H9 (cell line): ENCODE measurements at regions not wholly inside any gene's neighbourhood (a gene's known extent, or its start where the extent isn't known, plus 50 kb on each side); places are given as distances from the start of the nearest gene placed in this dataset.

Experiments used
- DNase-seq: peaks from one replicate; pipeline ENCODE4 v3.0.0-alpha.2; 2017
- H2AFZ ChIP-seq: one replicate; pipeline ENCODE4 v1.6.1; 2013; ENCODE audit warnings: mild to moderate bottlenecking, low read length, control low read depth, moderate library complexity
- H2AK5ac ChIP-seq: 2 replicates; pipeline ENCODE4 v1.6.1; 2013; ENCODE audit warnings: low read length, control low read depth, mixed read lengths; ENCODE audit not compliant: insufficient read length
- H2BK120ac ChIP-seq: one replicate; pipeline ENCODE4 v1.6.1; 2013; ENCODE audit warnings: low read depth, mild to moderate bottlenecking, low read length, control low read depth, inconsistent platforms; ENCODE audit not compliant: poor library complexity, severe bottlenecking
- H2BK12ac ChIP-seq: 2 replicates; pipeline ENCODE4 v1.6.1; 2013; ENCODE audit warnings: low read length, control low read depth, mixed read lengths, low read depth; ENCODE audit not compliant: insufficient read length
- H2BK15ac ChIP-seq: 2 replicates; pipeline ENCODE4 v1.6.1; 2013; ENCODE audit warnings: low read depth, low read length, control low read depth
- H2BK20ac ChIP-seq: one replicate; pipeline ENCODE4 v1.6.1; 2013; ENCODE audit warnings: low read depth, mild to moderate bottlenecking, low read length, control low read depth, inconsistent platforms; ENCODE audit not compliant: poor library complexity, severe bottlenecking
- H2BK5ac ChIP-seq: 2 replicates; pipeline ENCODE4 v1.6.1; 2013; ENCODE audit warnings: low read length, control low read depth, mixed read lengths; ENCODE audit not compliant: insufficient read length
- H3K14ac ChIP-seq: 2 replicates; pipeline ENCODE4 v1.6.1; 2013; ENCODE audit warnings: low read length, control low read depth; ENCODE audit not compliant: insufficient read depth
- H3K18ac ChIP-seq: 2 replicates; pipeline ENCODE4 v1.6.1; 2013; ENCODE audit warnings: low read depth, mild to moderate bottlenecking, mixed read lengths, low read length, control low read depth; ENCODE audit not compliant: insufficient read length
- H3K23ac ChIP-seq: 2 replicates; pipeline ENCODE4 v1.6.1; 2013; ENCODE audit warnings: low read length, control low read depth, mixed read lengths, low read depth; ENCODE audit not compliant: insufficient read length
- H3K23me2 ChIP-seq: 2 replicates; pipeline ENCODE4 v1.6.1; 2013; ENCODE audit warnings: low read depth, mild to moderate bottlenecking, mixed read lengths, low read length, control low read depth; ENCODE audit not compliant: insufficient read length, poor library complexity, severe bottlenecking
- H3K27ac ChIP-seq: 2 replicates; pipeline ENCODE4 v1.5.1; 2013; ENCODE audit warnings: low read length, control low read depth, mixed read lengths, low read depth; ENCODE audit not compliant: insufficient read length
- H3K27me3 ChIP-seq: 2 replicates; pipeline ENCODE4 v1.6.1; 2013; ENCODE audit warnings: low read length, control low read depth, inconsistent platforms; ENCODE audit not compliant: insufficient read depth
- H3K4ac ChIP-seq: 2 replicates; pipeline ENCODE4 v1.6.1; 2013; ENCODE audit warnings: low read depth, mild to moderate bottlenecking, control low read depth, inconsistent platforms, low read length, moderate library complexity
- H3K4me1 ChIP-seq: 2 replicates; pipeline ENCODE4 v1.6.1; 2013; ENCODE audit warnings: low read length, control low read depth, inconsistent platforms; ENCODE audit not compliant: insufficient read depth
- H3K4me2 ChIP-seq: 2 replicates; pipeline ENCODE4 v1.6.1; 2013; ENCODE audit warnings: low read length, control low read depth, mixed read lengths; ENCODE audit not compliant: insufficient read length, insufficient read depth
- H3K56ac ChIP-seq: 2 replicates; pipeline ENCODE4 v1.6.1; 2013; ENCODE audit warnings: low read depth, mild to moderate bottlenecking, mixed read lengths, low read length, control low read depth; ENCODE audit not compliant: insufficient read length
- H3K79me1 ChIP-seq: 2 replicates; pipeline ENCODE4 v1.6.1; 2013; ENCODE audit warnings: low read depth, mild to moderate bottlenecking, moderate library complexity, low read length, control low read depth, inconsistent platforms; ENCODE audit not compliant: insufficient read depth, poor library complexity, severe bottlenecking
- H3K79me2 ChIP-seq: 2 replicates; pipeline ENCODE4 v1.6.1; 2013; ENCODE audit warnings: low read length, control low read depth, inconsistent platforms; ENCODE audit not compliant: insufficient read depth
- H3K9ac ChIP-seq: 2 replicates; pipeline ENCODE4 v1.6.1; 2013; ENCODE audit warnings: low read length, control low read depth, mixed read lengths; ENCODE audit not compliant: insufficient read length; ENCODE audit errors: extremely low read depth
- H3K9me3 ChIP-seq: one replicate; pipeline ENCODE4 v1.6.1; 2013; ENCODE audit warnings: low read depth, low read length, inconsistent platforms; ENCODE audit not compliant: control insufficient read depth
- H3T11ph ChIP-seq: one replicate; pipeline ENCODE4 v1.6.1; 2013; ENCODE audit warnings: mild to moderate bottlenecking, low read length, control low read depth, inconsistent platforms
- H4K20me1 ChIP-seq: one replicate; pipeline ENCODE4 v1.6.1; 2013; ENCODE audit not compliant: control insufficient read depth, insufficient read length, insufficient read depth
- H4K5ac ChIP-seq: 2 replicates; pipeline ENCODE4 v1.6.1; 2013; ENCODE audit warnings: low read depth, mild to moderate bottlenecking, mixed read lengths, low read length, control low read depth; ENCODE audit not compliant: insufficient read length
- H4K8ac ChIP-seq: replicated peaks from 2 replicates; pipeline ENCODE4 v1.6.1; 2013; ENCODE audit warnings: low read length, control low read depth, mixed read lengths, low read depth; ENCODE audit not compliant: insufficient read length
- H4K91ac ChIP-seq: 2 replicates; pipeline ENCODE4 v1.6.1; 2013; ENCODE audit warnings: low read depth, mild to moderate bottlenecking, moderate library complexity, mixed read lengths, low read length, control low read depth; ENCODE audit not compliant: insufficient read length
- H3K27ac Mint-ChIP-seq, 3 experiments: 2 replicates in 2 of 3; 3 replicates in 1 of 3; pipeline ENCODE4 v1.8.0; 2020 to 2021; ENCODE audit warnings: mixed read lengths in 3 of 3, mild to moderate bottlenecking in 1 of 3, moderate library complexity in 1 of 3
- H3K27me3 Mint-ChIP-seq: 2 replicates; pipeline ENCODE4 v1.8.0; 2021; ENCODE audit warnings: low read depth, mild to moderate bottlenecking, moderate library complexity, mixed read lengths
- H3K36me3 Mint-ChIP-seq, 3 experiments: 2 replicates in 2 of 3; 3 replicates in 1 of 3; pipeline ENCODE4 v1.8.0; 2020 to 2021; ENCODE audit warnings: low read depth in 3 of 3, mixed read lengths in 3 of 3; ENCODE audit not compliant: insufficient read depth in 1 of 3
- H3K4me1 Mint-ChIP-seq, 2 experiments: 2 replicates each; pipeline ENCODE4 v1.8.0; 2020; ENCODE audit warnings: mixed read lengths in 2 of 2
- H3K4me3 Mint-ChIP-seq, 2 experiments: 2 replicates in 1 of 2; 3 replicates in 1 of 2; pipeline ENCODE4 v1.8.0; 2020 to 2021; ENCODE audit warnings: mild to moderate bottlenecking in 2 of 2, mixed read lengths in 2 of 2, moderate library complexity in 1 of 2
- H3K9me3 Mint-ChIP-seq, 2 experiments: 2 replicates in 1 of 2; 3 replicates in 1 of 2; pipeline ENCODE4 v1.8.0; 2020; ENCODE audit warnings: mild to moderate bottlenecking in 2 of 2, mixed read lengths in 2 of 2, moderate library complexity in 1 of 2
- WGBS: extraction: QIAGEN DNeasy Blood & Tissue Kit; methylation state at CpG from one replicate; pipeline ENCODE4 v1.1.7; 2013; ENCODE audit warnings: missing lambda C conversion rate, low lambda C conversion rate, mixed read lengths; ENCODE audit not compliant: insufficient read length; ENCODE audit errors: extremely low coverage; 5-methylcytosine and 5-hydroxymethylcytosine counted together
- TF ChIP-seq, protein P1 (sequence below): fragments of 200-600 bp; sonication (generic); conservative IDR thresholded peaks from 3 replicates; pipeline ENCODE4 v1.8.0; 2021; ENCODE audit warnings: antibody characterized with exemption, mild to moderate bottlenecking

DNA sequence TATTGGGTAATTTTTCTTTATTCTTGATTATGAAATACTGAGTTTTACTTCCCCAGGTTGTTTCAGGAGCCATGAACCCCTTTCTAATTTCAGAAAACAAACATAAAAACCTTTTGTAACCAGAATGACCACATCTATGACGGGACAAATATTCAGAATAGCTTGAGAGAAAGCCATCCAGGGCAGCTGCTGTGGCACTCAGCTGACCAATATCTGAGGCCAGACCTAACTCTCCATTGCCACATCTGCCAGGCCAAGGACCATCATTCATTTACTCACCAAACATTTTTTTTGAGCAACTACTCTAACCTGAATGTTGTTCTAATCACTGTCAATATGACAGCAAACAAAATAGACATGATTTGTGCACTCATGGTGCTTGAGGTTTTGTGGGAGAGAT is 608.3 kb upstream of the PKN2 start:
- no CpG with 5 or more reads among the region's 1 CpG for WGBS
- no peak overlapping the region for H2BK12ac ChIP-seq
- no peaks in the 10 kb centered on the region for H4K20me1 ChIP-seq
- no peak overlapping the region for H3K4me2 ChIP-seq
- no peak overlapping the region for H4K5ac ChIP-seq
- H3K56ac ChIP-seq: no peak overlapping the region
- H3K9me3 ChIP-seq: no peaks in the 10 kb centered on the region
- Mint-ChIP-seq H3K4me1 (0 out of 4 replicates have a peak, but pooled peaks cover 0 to 2% of the 10 kb centered on the region in 2 experiments), H3K4me3 (no peak overlapping the region), H3K9me3 (no peaks in the 10 kb centered on the region), H3K36me3 (no peaks in the 10 kb centered on the region), H3K27me3 (no peaks in the 10 kb centered on the region; the same call in 1 of the 2 replicates), H3K27ac (no peak overlapping the region)
- DNase-seq: no peak
- TF ChIP-seq, protein P1, sequence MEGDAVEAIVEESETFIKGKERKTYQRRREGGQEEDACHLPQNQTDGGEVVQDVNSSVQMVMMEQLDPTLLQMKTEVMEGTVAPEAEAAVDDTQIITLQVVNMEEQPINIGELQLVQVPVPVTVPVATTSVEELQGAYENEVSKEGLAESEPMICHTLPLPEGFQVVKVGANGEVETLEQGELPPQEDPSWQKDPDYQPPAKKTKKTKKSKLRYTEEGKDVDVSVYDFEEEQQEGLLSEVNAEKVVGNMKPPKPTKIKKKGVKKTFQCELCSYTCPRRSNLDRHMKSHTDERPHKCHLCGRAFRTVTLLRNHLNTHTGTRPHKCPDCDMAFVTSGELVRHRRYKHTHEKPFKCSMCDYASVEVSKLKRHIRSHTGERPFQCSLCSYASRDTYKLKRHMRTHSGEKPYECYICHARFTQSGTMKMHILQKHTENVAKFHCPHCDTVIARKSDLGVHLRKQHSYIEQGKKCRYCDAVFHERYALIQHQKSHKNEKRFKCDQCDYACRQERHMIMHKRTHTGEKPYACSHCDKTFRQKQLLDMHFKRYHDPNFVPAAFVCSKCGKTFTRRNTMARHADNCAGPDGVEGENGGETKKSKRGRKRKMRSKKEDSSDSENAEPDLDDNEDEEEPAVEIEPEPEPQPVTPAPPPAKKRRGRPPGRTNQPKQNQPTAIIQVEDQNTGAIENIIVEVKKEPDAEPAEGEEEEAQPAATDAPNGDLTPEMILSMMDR: no peak
- H3K79me2 ChIP-seq: no peaks in the 10 kb centered on the region
- H2BK20ac ChIP-seq: no peak overlapping the region
- H2BK120ac ChIP-seq: no peak overlapping the region
- no peaks in the 10 kb centered on the region for H3K4me1 ChIP-seq
- no peaks in the 10 kb centered on the region for H3K23me2 ChIP-seq
- no peak overlapping the region for H2AK5ac ChIP-seq
- H3K18ac ChIP-seq: no peak overlapping the region
- H2AFZ ChIP-seq: no peak overlapping the region
- H3K9ac ChIP-seq: no peak overlapping the region
- H2BK5ac ChIP-seq: no peak overlapping the region
- H3K23ac ChIP-seq: no peak overlapping the region
- no peaks in the 10 kb centered on the region for H3K27me3 ChIP-seq
- no peaks in the 10 kb centered on the region for H3K79me1 ChIP-seq
- H2BK15ac ChIP-seq: no peak overlapping the region
- no peak overlapping the region for H4K91ac ChIP-seq
- H3K4ac ChIP-seq: no peak overlapping the region
- H4K8ac ChIP-seq: no peak overlapping the region
- H3K14ac ChIP-seq: no peak overlapping the region
- no peak overlapping the region for H3T11ph ChIP-seq
- H3K27ac ChIP-seq: no peak overlapping the region
